ENCODE measurements at regions not wholly inside any gene's neighbourhood (a gene's known extent, or its start where the extent isn't known, plus 50 kb on each side); places are given as distances from the start of the nearest gene placed in this dataset.
A peak's percentile ranks its signal among the peaks of the same experiment; 100 is the strongest.

DNA sequence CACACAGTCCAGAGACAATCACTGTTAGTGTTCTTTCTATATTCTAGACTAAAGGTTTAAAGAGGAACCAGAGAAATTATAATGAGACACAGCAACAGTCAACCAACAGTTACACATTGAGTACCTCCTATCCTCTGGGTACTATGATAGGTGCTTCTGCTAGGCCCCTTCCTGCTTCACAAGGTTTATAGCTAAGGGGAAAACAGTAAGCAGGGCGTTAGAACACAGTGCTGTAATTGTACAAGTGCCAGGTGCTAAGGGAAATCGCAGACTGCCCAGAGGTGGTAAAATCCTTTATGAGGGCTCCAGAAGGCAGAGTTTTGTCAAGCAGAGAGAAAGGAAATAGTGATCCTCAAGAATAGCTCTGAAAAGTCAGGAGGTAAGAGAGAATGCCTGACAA is 297.2 kb upstream of the FAT3 start:
- Histone ChIP-seq H3K36me3 (ENCODE audit: low read depth) (no peaks in the 10 kb centered on the region), H3K27me3 (ENCODE audit: insufficient read depth, poor library complexity, severe bottlenecking) (no peaks in the 10 kb centered on the region), H3K4me1 (ENCODE audit: insufficient read depth, poor library complexity, severe bottlenecking) (no peaks in the 10 kb centered on the region), H3K27ac (ENCODE audit: poor library complexity, severe bottlenecking) (no peak overlapping the region), H3K9me3 (ENCODE audit: severe bottlenecking) (no peaks in the 10 kb centered on the region), H3K4me3 (ENCODE audit: severe bottlenecking) (no peak overlapping the region)
- ATAC-seq (ENCODE audit: low read depth) (no peak), DNase-seq (ENCODE audit: low spot score) (no peak)
- TF ChIP-seq, protein P1, sequence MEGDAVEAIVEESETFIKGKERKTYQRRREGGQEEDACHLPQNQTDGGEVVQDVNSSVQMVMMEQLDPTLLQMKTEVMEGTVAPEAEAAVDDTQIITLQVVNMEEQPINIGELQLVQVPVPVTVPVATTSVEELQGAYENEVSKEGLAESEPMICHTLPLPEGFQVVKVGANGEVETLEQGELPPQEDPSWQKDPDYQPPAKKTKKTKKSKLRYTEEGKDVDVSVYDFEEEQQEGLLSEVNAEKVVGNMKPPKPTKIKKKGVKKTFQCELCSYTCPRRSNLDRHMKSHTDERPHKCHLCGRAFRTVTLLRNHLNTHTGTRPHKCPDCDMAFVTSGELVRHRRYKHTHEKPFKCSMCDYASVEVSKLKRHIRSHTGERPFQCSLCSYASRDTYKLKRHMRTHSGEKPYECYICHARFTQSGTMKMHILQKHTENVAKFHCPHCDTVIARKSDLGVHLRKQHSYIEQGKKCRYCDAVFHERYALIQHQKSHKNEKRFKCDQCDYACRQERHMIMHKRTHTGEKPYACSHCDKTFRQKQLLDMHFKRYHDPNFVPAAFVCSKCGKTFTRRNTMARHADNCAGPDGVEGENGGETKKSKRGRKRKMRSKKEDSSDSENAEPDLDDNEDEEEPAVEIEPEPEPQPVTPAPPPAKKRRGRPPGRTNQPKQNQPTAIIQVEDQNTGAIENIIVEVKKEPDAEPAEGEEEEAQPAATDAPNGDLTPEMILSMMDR (IDR thresholded peaks at IDR 0.05; ENCODE audit: poor library complexity, severe bottlenecking), result no peak

DNA sequence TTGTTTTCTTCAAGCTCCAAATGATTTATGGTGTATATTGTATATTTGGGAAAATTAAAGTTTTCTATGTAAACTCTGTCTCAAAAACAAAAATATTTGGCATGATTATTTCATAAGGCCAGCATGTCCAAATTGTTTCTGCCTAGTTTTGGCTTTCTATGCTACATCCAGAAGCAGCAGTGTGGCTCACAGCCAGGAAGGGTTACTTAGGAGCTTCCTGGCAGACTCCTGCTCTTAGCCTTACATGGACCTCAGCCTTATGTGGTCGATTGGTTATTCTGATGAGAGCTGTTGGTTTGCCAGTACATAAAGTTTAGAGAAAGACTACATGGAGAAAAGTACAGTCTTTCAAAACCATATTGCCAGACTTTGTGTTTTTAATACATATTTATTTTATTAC is 297.7 kb upstream of the FAT3 start:
- no peaks in the 10 kb centered on the region for H3K27me3 ChIP-seq (ENCODE audit: insufficient read depth, poor library complexity, severe bottlenecking)
- H3K36me3 ChIP-seq (ENCODE audit: low read depth), result no peaks in the 10 kb centered on the region
- no peak for DNase-seq (ENCODE audit: low spot score)
- H3K27ac ChIP-seq (ENCODE audit: poor library complexity, severe bottlenecking), result no peak overlapping the region
- H3K9me3 ChIP-seq (ENCODE audit: severe bottlenecking), result no peaks in the 10 kb centered on the region
- TF ChIP-seq, protein P1 (IDR thresholded peaks at IDR 0.05; ENCODE audit: poor library complexity, severe bottlenecking), result no peak
- H3K4me3 ChIP-seq (ENCODE audit: severe bottlenecking), result no peak overlapping the region
- no peaks in the 10 kb centered on the region for H3K4me1 ChIP-seq (ENCODE audit: insufficient read depth, poor library complexity, severe bottlenecking)
- no peak for ATAC-seq (ENCODE audit: low read depth)

DNA sequence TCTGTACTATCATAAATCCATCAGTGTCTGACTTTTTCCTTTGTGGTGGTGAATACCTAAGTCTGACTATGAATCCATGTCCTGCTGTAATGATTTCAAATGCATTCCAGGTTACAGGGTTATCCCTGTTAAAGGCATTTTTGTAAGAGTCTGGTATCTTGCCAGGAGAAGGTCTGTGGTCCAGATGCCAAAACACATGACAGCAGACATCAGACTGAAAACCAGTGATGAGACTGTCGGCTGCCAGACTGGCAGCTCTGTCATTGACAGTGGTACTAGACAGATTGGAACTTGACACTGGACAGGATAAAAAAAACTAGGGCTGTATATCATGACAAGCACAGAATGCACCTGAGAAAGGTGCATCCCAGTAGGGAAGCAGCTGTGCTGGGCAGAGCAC is 301.8 kb upstream of the FAT3 start:
- H3K9me3 ChIP-seq (ENCODE audit: severe bottlenecking), result no peaks in the 10 kb centered on the region
- TF ChIP-seq, protein P1 (IDR thresholded peaks at IDR 0.05; ENCODE audit: poor library complexity, severe bottlenecking), result no peak
- no peaks in the 10 kb centered on the region for H3K27me3 ChIP-seq (ENCODE audit: insufficient read depth, poor library complexity, severe bottlenecking)
- H3K4me3 ChIP-seq (ENCODE audit: severe bottlenecking), result no peak overlapping the region
- ATAC-seq (ENCODE audit: low read depth) (no peak), DNase-seq (ENCODE audit: low spot score) (no peak)
- H3K4me1 ChIP-seq (ENCODE audit: insufficient read depth, poor library complexity, severe bottlenecking), result no peaks in the 10 kb centered on the region
- H3K27ac ChIP-seq (ENCODE audit: poor library complexity, severe bottlenecking), result no peak overlapping the region
- H3K36me3 ChIP-seq (ENCODE audit: low read depth), result no peaks in the 10 kb centered on the region

DNA sequence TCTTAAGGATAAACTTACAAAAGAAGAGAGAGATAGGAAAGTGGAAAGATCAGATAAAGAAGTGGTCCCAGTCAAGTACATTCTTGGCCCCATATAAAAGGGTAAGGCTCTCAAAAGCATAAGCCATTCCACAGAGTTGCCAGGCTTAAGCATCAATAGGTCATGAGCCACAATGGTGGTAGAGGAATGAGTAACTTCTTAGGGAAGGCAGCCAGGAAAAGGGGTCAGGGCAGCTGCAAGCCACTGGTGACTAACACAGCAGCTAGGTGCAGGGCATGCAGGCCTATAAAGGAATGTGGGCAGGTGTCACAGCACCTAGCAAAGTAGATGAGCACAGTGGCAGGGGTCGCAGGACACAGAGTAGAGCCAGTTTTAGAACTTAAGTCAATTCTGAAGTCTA is 302.6 kb upstream of the FAT3 start:
- H3K36me3 ChIP-seq (ENCODE audit: low read depth), result no peaks in the 10 kb centered on the region
- TF ChIP-seq, protein P1 (IDR thresholded peaks at IDR 0.05; ENCODE audit: poor library complexity, severe bottlenecking), result no peak
- DNase-seq (ENCODE audit: low spot score), result no peak
- H3K4me3 ChIP-seq (ENCODE audit: severe bottlenecking), result no peak overlapping the region
- no peaks in the 10 kb centered on the region for H3K9me3 ChIP-seq (ENCODE audit: severe bottlenecking)
- no peaks in the 10 kb centered on the region for H3K4me1 ChIP-seq (ENCODE audit: insufficient read depth, poor library complexity, severe bottlenecking)
- no peaks in the 10 kb centered on the region for H3K27me3 ChIP-seq (ENCODE audit: insufficient read depth, poor library complexity, severe bottlenecking)
- peak; percentile 97 for ATAC-seq (ENCODE audit: low read depth)
- no peak overlapping the region for H3K27ac ChIP-seq (ENCODE audit: poor library complexity, severe bottlenecking)

DNA sequence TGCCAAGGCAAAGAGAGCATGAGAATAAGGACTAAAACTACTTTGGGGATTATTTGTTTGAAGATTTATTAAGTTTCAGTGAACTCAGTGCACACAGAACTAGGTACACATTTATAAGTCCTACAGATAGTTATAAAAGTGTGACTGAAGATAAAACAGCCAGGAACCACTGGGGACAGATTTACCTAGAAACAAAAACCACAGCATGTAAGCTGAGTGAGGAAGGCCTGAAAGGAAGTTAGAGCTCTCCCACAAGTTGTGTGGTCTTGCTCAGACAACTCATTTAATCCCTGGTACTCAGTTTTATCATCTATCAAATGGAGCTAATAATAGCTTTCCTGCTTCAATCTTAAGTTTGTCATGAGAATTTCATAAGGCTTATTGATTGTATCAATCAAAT is 311.2 kb upstream of the FAT3 start:
- Histone ChIP-seq H3K4me3 (ENCODE audit: severe bottlenecking) (no peak overlapping the region), H3K27ac (ENCODE audit: poor library complexity, severe bottlenecking) (no peak overlapping the region), H3K4me1 (ENCODE audit: insufficient read depth, poor library complexity, severe bottlenecking) (no peaks in the 10 kb centered on the region), H3K27me3 (ENCODE audit: insufficient read depth, poor library complexity, severe bottlenecking) (no peaks in the 10 kb centered on the region), H3K36me3 (ENCODE audit: low read depth) (no peaks in the 10 kb centered on the region), H3K9me3 (ENCODE audit: severe bottlenecking) (no peaks in the 10 kb centered on the region)
- ATAC-seq (ENCODE audit: low read depth) (no peak), DNase-seq (ENCODE audit: low spot score) (no peak)
- TF ChIP-seq, protein P1 (IDR thresholded peaks at IDR 0.05; ENCODE audit: poor library complexity, severe bottlenecking), result no peak
